ENCODE measurements at regions not wholly inside any gene's neighbourhood (a gene's known extent, or its start where the extent isn't known, plus 50 kb on each side); places are given as distances from the start of the nearest gene placed in this dataset.

DNA sequence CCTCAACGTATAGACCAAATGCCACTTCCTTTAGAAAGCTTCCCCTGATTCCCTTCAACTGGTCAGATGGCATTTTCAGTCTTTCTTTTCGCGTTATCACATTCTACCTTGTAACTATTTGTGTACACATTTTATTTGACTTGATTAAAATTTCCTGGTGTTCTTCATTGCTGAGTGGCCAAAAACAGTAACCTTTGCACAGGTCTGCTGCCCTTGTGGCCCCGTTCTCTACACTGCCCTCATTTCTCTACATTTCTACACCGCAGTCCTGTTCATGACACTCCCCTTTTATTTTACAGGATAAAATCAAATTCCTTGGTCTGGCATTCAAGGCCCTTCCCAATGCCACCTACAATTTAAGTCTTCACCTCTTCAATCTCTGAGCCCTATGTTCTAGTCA, 334.2 kb upstream of the SLC30A5 start:
- in situ Hi-C loops (cut with HindIII; ENCODE audit: low pct_unique_long_range_greater_than_20kb, low sequenced_read_pairs): no loop called here
- no peak for DNase-seq (ENCODE audit: low read depth, low spot score)
- CTCF ChIA-PET: no interaction called here

DNA sequence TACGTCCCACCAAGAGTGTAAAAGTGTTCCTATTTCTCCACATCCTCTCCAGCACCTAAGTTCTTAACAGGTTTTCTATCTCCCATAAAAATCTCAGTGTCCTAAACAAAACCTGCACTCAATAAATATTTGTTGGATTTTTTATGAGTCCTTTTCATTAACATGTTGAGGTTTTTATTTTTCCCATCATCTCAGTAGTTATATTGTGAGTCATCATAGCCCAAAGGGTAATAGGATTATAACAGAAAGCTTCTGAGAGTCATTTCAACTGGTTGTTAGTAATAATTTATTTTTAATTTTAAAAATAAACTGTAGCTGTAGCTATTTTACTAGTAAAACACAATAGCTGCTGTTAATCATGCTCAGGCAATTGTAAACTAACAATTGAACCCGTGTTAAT, 331.6 kb upstream of the SLC30A5 start:
- Histone ChIP-seq H3K36me3 (ENCODE audit: control insufficient read depth, insufficient read depth, low read length) (no peaks in the 10 kb centered on the region), H3K27ac (ENCODE audit: low read length) (no peak overlapping the region), H3K4me3 (ENCODE audit: low read depth in 2 of 2, low read length in 2 of 2) (no peak overlapping the region), H3K4me1 (ENCODE audit: control insufficient read depth, insufficient read depth, low read length) (no peaks in the 10 kb centered on the region), H3K27me3 (ENCODE audit: control insufficient read depth, insufficient read depth, low read length) (no peaks in the 10 kb centered on the region), H3K9me3 (ENCODE audit: control insufficient read depth, insufficient read depth, low read depth, low read length) (no peaks in the 10 kb centered on the region)
- ChIA-PET CTCF (no interaction called here), POLR2A (no interaction called here)
- no peak for ATAC-seq
- no TSS peak for BruUV-seq (replicated peaks)
- no peak for TF ChIP-seq SIN3A (IDR thresholded peaks at IDR 0.05; ENCODE audit: borderline replicate concordance, insufficient read depth, low read depth, low read length)
- TF ChIP-seq, protein P1, sequence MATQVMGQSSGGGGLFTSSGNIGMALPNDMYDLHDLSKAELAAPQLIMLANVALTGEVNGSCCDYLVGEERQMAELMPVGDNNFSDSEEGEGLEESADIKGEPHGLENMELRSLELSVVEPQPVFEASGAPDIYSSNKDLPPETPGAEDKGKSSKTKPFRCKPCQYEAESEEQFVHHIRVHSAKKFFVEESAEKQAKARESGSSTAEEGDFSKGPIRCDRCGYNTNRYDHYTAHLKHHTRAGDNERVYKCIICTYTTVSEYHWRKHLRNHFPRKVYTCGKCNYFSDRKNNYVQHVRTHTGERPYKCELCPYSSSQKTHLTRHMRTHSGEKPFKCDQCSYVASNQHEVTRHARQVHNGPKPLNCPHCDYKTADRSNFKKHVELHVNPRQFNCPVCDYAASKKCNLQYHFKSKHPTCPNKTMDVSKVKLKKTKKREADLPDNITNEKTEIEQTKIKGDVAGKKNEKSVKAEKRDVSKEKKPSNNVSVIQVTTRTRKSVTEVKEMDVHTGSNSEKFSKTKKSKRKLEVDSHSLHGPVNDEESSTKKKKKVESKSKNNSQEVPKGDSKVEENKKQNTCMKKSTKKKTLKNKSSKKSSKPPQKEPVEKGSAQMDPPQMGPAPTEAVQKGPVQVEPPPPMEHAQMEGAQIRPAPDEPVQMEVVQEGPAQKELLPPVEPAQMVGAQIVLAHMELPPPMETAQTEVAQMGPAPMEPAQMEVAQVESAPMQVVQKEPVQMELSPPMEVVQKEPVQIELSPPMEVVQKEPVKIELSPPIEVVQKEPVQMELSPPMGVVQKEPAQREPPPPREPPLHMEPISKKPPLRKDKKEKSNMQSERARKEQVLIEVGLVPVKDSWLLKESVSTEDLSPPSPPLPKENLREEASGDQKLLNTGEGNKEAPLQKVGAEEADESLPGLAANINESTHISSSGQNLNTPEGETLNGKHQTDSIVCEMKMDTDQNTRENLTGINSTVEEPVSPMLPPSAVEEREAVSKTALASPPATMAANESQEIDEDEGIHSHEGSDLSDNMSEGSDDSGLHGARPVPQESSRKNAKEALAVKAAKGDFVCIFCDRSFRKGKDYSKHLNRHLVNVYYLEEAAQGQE (IDR thresholded peaks at IDR 0.05; ENCODE audit: insufficient read depth in 1 of 2, low read depth in 2 of 2, low read length in 1 of 2): no peak
- no peak for TF ChIP-seq TCF7L2 (IDR thresholded peaks at IDR 0.05; ENCODE audit: low read depth, low read length)
- TF ChIP-seq POLR2AphosphoS5 (IDR thresholded peaks at IDR 0.05; ENCODE audit: low read depth, low read length): no peak
- TF ChIP-seq, protein P2, sequence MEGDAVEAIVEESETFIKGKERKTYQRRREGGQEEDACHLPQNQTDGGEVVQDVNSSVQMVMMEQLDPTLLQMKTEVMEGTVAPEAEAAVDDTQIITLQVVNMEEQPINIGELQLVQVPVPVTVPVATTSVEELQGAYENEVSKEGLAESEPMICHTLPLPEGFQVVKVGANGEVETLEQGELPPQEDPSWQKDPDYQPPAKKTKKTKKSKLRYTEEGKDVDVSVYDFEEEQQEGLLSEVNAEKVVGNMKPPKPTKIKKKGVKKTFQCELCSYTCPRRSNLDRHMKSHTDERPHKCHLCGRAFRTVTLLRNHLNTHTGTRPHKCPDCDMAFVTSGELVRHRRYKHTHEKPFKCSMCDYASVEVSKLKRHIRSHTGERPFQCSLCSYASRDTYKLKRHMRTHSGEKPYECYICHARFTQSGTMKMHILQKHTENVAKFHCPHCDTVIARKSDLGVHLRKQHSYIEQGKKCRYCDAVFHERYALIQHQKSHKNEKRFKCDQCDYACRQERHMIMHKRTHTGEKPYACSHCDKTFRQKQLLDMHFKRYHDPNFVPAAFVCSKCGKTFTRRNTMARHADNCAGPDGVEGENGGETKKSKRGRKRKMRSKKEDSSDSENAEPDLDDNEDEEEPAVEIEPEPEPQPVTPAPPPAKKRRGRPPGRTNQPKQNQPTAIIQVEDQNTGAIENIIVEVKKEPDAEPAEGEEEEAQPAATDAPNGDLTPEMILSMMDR (IDR thresholded peaks at IDR 0.05): no peak
- DNase-seq (ENCODE audit: low read depth, low spot score): no peak
- in situ Hi-C loops (cut with HindIII; ENCODE audit: low pct_unique_long_range_greater_than_20kb, low sequenced_read_pairs): no loop called here
- intact Hi-C loops (cut with micrococcal nuclease; ENCODE audit: unreplicated experiment): no loop called here

More for the DNA sequence above, 334.2 kb upstream of the SLC30A5 start:
- no peak for ATAC-seq
- intact Hi-C loops (cut with micrococcal nuclease; ENCODE audit: unreplicated experiment): no loop called here
- H3K4me1 ChIP-seq (ENCODE audit: control insufficient read depth, insufficient read depth, low read length): no peaks in the 10 kb centered on the region
- no peak overlapping the region for H3K4me3 ChIP-seq (ENCODE audit: low read depth in 2 of 2, low read length in 2 of 2)
- no peaks in the 10 kb centered on the region for H3K9me3 ChIP-seq (ENCODE audit: control insufficient read depth, insufficient read depth, low read depth, low read length)
- TF ChIP-seq TCF7L2 (IDR thresholded peaks at IDR 0.05; ENCODE audit: low read depth, low read length) (no peak), SIN3A (IDR thresholded peaks at IDR 0.05; ENCODE audit: borderline replicate concordance, insufficient read depth, low read depth, low read length) (no peak), POLR2AphosphoS5 (IDR thresholded peaks at IDR 0.05; ENCODE audit: low read depth, low read length) (no peak)
- TF ChIP-seq, protein P1 (IDR thresholded peaks at IDR 0.05; ENCODE audit: insufficient read depth in 1 of 2, low read depth in 2 of 2, low read length in 1 of 2): no peak
- TF ChIP-seq, protein P2 (IDR thresholded peaks at IDR 0.05): no peak
- BruUV-seq (replicated peaks): no TSS peak
- POLR2A ChIA-PET: no interaction called here
- no peaks in the 10 kb centered on the region for H3K36me3 ChIP-seq (ENCODE audit: control insufficient read depth, insufficient read depth, low read length)
- no peak overlapping the region for H3K27ac ChIP-seq (ENCODE audit: low read length)
- H3K27me3 ChIP-seq (ENCODE audit: control insufficient read depth, insufficient read depth, low read length): no peaks in the 10 kb centered on the region; the same call in 1 of the 2 replicates
